K562 (cell line): ENCODE measurements at regions not wholly inside any gene's neighbourhood (a gene's known extent, or its start where the extent isn't known, plus 50 kb on each side); places are given as distances from the start of the nearest gene placed in this dataset.

Experiments
- CBX5 ChIP-seq: IDR thresholded peaks from 2 replicates; pipeline ENCODE4 v1.6.1; 2014; ENCODE audit warnings: low read depth, borderline replicate concordance
- CCNT2 ChIP-seq: IDR thresholded peaks from 2 replicates; pipeline ENCODE4 v1.6.1; 2011; ENCODE audit warnings: borderline replicate concordance, low read depth, mild to moderate bottlenecking, moderate library complexity, mixed read lengths, low read length; ENCODE audit not compliant: insufficient read length; ENCODE audit errors: extremely low read depth
- CGGBP1 ChIP-seq: fragments of 250-450 bp; sonication (Bioruptor Pico); IDR thresholded peaks from 2 replicates; pipeline ENCODE4 v1.9.0; 2021; ENCODE audit warnings: mild to moderate bottlenecking
- HNRNPL ChIP-seq: fragments of 200-400 bp; formaldehyde crosslinking; IDR thresholded peaks from 2 replicates; pipeline ENCODE4 v1.6.1; 2017; ENCODE audit warnings: low read depth, mild to moderate bottlenecking, low read length
- KDM1A ChIP-seq, 2 experiments: fragments of 450-650 bp; IDR thresholded peaks; 2 replicates each; pipeline ENCODE4 v1.6.1; 2016; ENCODE audit warnings: mild to moderate bottlenecking in 2 of 2
- PHF8 ChIP-seq: fragments of 200-600 bp; sonication (generic); IDR thresholded peaks from 2 replicates; pipeline ENCODE4 v1.6.1; 2012; ENCODE audit warnings: mixed run types, mild to moderate bottlenecking, inconsistent platforms, low read length, moderate library complexity, borderline replicate concordance
- RAD21 ChIP-seq, 2 experiments: fragments of 250-450 bp in 1 of 2; fragments of 450-650 bp in 1 of 2; sonication (Bioruptor Pico) in 1 of 2; formaldehyde crosslinking in 1 of 2; IDR thresholded peaks in 1 of 2; conservative IDR thresholded peaks in 1 of 2; 2 replicates each; pipeline versions ENCODE4 v1.4.0 to v1.8.0; 2020 to 2022; ENCODE audit warnings: mild to moderate bottlenecking in 2 of 2, moderate library complexity in 1 of 2
- SAP30 ChIP-seq: fragments of 200-600 bp; sonication (generic); IDR thresholded peaks from 2 replicates; pipeline ENCODE4 v1.6.1; 2012; ENCODE audit warnings: borderline replicate concordance, low read depth, mild to moderate bottlenecking, moderate library complexity, low read length, control low read depth, inconsistent platforms; ENCODE audit not compliant: insufficient read depth, poor library complexity, severe bottlenecking
- SPI1 ChIP-seq: IDR thresholded peaks from 2 replicates; pipeline ENCODE4 v1.6.1; 2011; ENCODE audit warnings: low read depth, low read length, control low read depth, borderline replicate concordance
- SRF ChIP-seq, 2 experiments: fragments of 250-450, 450-650 bp in 1 of 2; sonication (Bioruptor Pico) in 1 of 2; sonication (generic) in 1 of 2; formaldehyde crosslinking; IDR thresholded peaks; 2 replicates each; pipeline versions ENCODE4 v1.5.0 to v1.5.1; 2020 to 2022; ENCODE audit warnings: mild to moderate bottlenecking in 1 of 2, missing genetic modification reagents in 1 of 2
- TBL1XR1 ChIP-seq, 2 experiments: IDR thresholded peaks; 2 replicates each; pipeline ENCODE4 v1.6.1; 2012; ENCODE audit warnings: improper control_type of control experiment in 2 of 2, low read length in 2 of 2, mild to moderate bottlenecking in 1 of 2
- TRIM24 ChIP-seq, 2 experiments: fragments of 450-650 bp; IDR thresholded peaks; 2 replicates each; pipeline ENCODE4 v1.6.1; 2016
- VEZF1 ChIP-seq: fragments of 200-800 bp; sonication (Bioruptor generic); IDR thresholded peaks from 2 replicates; pipeline ENCODE4 v1.6.1; 2017; ENCODE audit warnings: missing genetic modification characterization, missing compliant biosample characterization
- ZKSCAN8 ChIP-seq: fragments of 200-800 bp; sonication (Bioruptor generic); IDR thresholded peaks from 2 replicates; pipeline ENCODE4 v1.6.1; 2016; ENCODE audit warnings: missing genetic modification characterization, missing compliant biosample characterization
- ZNF316 ChIP-seq: fragments of 450-650 bp; IDR thresholded peaks from 2 replicates; pipeline ENCODE4 v1.6.1; 2016
- ZNF395 ChIP-seq: fragments of 200-800 bp; sonication (Bioruptor generic); IDR thresholded peaks from 2 replicates; pipeline ENCODE4 v1.6.1; 2017; ENCODE audit warnings: missing genetic modification characterization, missing compliant biosample characterization
- ZNF584 ChIP-seq: fragments of 200-800 bp; sonication (Bioruptor generic); IDR thresholded peaks from 2 replicates; pipeline ENCODE4 v1.6.1; 2016; ENCODE audit warnings: low read depth, mild to moderate bottlenecking, missing genetic modification characterization, missing compliant biosample characterization
- ZNF609 ChIP-seq: sonication (generic); formaldehyde crosslinking; IDR thresholded peaks from 2 replicates; pipeline ENCODE4 v1.8.1; 2023; ENCODE audit warnings: missing genetic modification reagents, mild to moderate bottlenecking, borderline replicate concordance

GRCh38 chr5:54785729-54786591, 199.4 kb downstream of the ESM1 start (continued):
- peak; percentile 80 for TF ChIP-seq VEZF1 (CRISPR knock-in tag)
- TF ChIP-seq HNRNPL, result no peak
- TF ChIP-seq ZNF609 (CRISPR knock-in tag), result no peak
- peak in 1 of 2 experiments; percentile 45; a peak in 1 of 4 replicates for TF ChIP-seq SRF (CRISPR knock-in tag; IDR thresholded peaks at IDR 0.05)
- 0 out of 2 replicates have a peak, but pooled peaks have one; percentile 57 for TF ChIP-seq ZNF395
- peak in 1 of 2 experiments; percentile 10; a peak in 2 of 4 replicates for TF ChIP-seq RAD21 (CRISPR knock-in tag; conservative IDR thresholded peaks at IDR 0.05 in 1 of 2, IDR thresholded peaks at IDR 0.05 in 1 of 2)
- peak in 1 of 2 experiments; percentile 66; a peak in 2 of 4 replicates for TF ChIP-seq TRIM24 (IDR thresholded peaks at IDR 0.05)
- no peak for TF ChIP-seq SAP30
- TF ChIP-seq KDM1A (IDR thresholded peaks at IDR 0.05), result peak; percentile 23 to 33; a peak in 3 of 4 replicates
- TF ChIP-seq ZNF584 (CRISPR knock-in tag), result peak; percentile 88; the same call in 1 of the 2 replicates
- TF ChIP-seq SPI1, result peak; percentile 65; the same call in 1 of the 2 replicates
- TF ChIP-seq CCNT2, result peak; percentile 39
- no peak for TF ChIP-seq TBL1XR1 (IDR thresholded peaks at IDR 0.05; ENCODE audit: low read length in 2 of 2)
- no peak; the same call in 1 of the 2 replicates for TF ChIP-seq PHF8
- no peak for TF ChIP-seq CGGBP1 (CRISPR knock-in tag)
- peak; percentile 32; the same call in 1 of the 2 replicates for TF ChIP-seq ZKSCAN8
- TF ChIP-seq CBX5, result no peak
- peak; percentile 35; the same call in 1 of the 2 replicates for TF ChIP-seq ZNF316
